Endothelial cell (in vitro differentiated cells): ENCODE measurements at regions not wholly inside any gene's neighbourhood (a gene's known extent, or its start where the extent isn't known, plus 50 kb on each side); places are given as distances from the start of the nearest gene placed in this dataset.

Source experiments
- DNase-seq: peaks from one replicate; pipeline ENCODE4 v3.0.0; 2021; ENCODE audit warnings: low spot score
- H3K27ac Mint-ChIP-seq: one replicate; pipeline ENCODE4 v1.8.0; 2021; ENCODE audit warnings: mixed read lengths, inconsistent platforms; ENCODE audit not compliant: unreplicated experiment
- H3K27me3 Mint-ChIP-seq: one replicate; pipeline ENCODE4 v1.8.0; 2021; ENCODE audit warnings: mild to moderate bottlenecking, moderate library complexity, mixed read lengths, inconsistent platforms; ENCODE audit not compliant: unreplicated experiment
- H3K36me3 Mint-ChIP-seq: one replicate; pipeline ENCODE4 v1.8.0; 2021; ENCODE audit warnings: mild to moderate bottlenecking, low read depth, mixed read lengths, inconsistent platforms; ENCODE audit not compliant: unreplicated experiment
- H3K4me1 Mint-ChIP-seq: one replicate; pipeline ENCODE4 v1.8.0; 2021; ENCODE audit warnings: mild to moderate bottlenecking, mixed read lengths, inconsistent platforms; ENCODE audit not compliant: unreplicated experiment
- H3K4me3 Mint-ChIP-seq: one replicate; pipeline ENCODE4 v1.8.0; 2021; ENCODE audit warnings: mild to moderate bottlenecking, mixed read lengths, inconsistent platforms; ENCODE audit not compliant: unreplicated experiment
- H3K9me3 Mint-ChIP-seq: one replicate; pipeline ENCODE4 v1.8.0; 2021; ENCODE audit warnings: mixed read lengths, inconsistent platforms; ENCODE audit not compliant: unreplicated experiment
- TF ChIP-seq, protein P1 (sequence below): fragments of 200-600 bp; sonication (generic); IDR thresholded peaks from one replicate; pipeline ENCODE4 v1.5.0; 2021; ENCODE audit warnings: antibody characterized with exemption; ENCODE audit not compliant: unreplicated experiment

- no peaks in the 10 kb centered on the region for H3K36me3 Mint-ChIP-seq
- H3K4me3 Mint-ChIP-seq: no peak overlapping the region
- DNase-seq: no peak
- H3K4me1 Mint-ChIP-seq: no peaks in the 10 kb centered on the region
- no peaks in the 10 kb centered on the region for H3K9me3 Mint-ChIP-seq
- TF ChIP-seq, protein P1, sequence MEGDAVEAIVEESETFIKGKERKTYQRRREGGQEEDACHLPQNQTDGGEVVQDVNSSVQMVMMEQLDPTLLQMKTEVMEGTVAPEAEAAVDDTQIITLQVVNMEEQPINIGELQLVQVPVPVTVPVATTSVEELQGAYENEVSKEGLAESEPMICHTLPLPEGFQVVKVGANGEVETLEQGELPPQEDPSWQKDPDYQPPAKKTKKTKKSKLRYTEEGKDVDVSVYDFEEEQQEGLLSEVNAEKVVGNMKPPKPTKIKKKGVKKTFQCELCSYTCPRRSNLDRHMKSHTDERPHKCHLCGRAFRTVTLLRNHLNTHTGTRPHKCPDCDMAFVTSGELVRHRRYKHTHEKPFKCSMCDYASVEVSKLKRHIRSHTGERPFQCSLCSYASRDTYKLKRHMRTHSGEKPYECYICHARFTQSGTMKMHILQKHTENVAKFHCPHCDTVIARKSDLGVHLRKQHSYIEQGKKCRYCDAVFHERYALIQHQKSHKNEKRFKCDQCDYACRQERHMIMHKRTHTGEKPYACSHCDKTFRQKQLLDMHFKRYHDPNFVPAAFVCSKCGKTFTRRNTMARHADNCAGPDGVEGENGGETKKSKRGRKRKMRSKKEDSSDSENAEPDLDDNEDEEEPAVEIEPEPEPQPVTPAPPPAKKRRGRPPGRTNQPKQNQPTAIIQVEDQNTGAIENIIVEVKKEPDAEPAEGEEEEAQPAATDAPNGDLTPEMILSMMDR: no peak
- no peaks in the 10 kb centered on the region for H3K27me3 Mint-ChIP-seq
- H3K27ac Mint-ChIP-seq: no peak overlapping the region
Observed at GRCh38 chr1:69497441-69498221, 70.1 kb upstream of the LRRC7 start.

DNA sequence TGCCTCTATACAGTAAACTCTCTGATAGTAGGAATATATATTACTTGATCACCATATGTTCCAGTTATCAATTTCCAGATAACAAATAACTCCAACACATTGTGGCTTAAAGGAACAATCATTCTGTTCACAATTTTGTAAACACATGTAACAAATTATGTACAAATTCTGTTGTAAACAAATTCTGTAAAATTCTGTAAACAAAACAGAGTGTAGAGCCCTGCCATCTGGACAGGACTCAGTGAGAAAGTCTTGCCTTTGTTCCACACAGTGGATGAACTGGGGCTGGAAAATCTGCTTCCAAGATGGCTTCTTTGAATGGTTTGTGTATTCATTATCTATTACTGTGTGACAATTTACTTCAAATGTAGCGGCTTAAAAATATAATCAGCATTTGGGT, 69.0 kb upstream of the LRRC7 start:
- Mint-ChIP-seq H3K4me1 (no peaks in the 10 kb centered on the region), H3K4me3 (no peak overlapping the region), H3K36me3 (no peaks in the 10 kb centered on the region), H3K9me3 (no peaks in the 10 kb centered on the region), H3K27ac (no peak overlapping the region), H3K27me3 (no peaks in the 10 kb centered on the region)
- no peak for DNase-seq
- TF ChIP-seq, protein P1: no peak

- H3K4me1 Mint-ChIP-seq: no peaks in the 10 kb centered on the region
- TF ChIP-seq, protein P1: no peak
- H3K27me3 Mint-ChIP-seq: no peaks in the 10 kb centered on the region
- no peak overlapping the region for H3K4me3 Mint-ChIP-seq
- no peak for DNase-seq
- H3K36me3 Mint-ChIP-seq: no peaks in the 10 kb centered on the region
- no peak overlapping the region for H3K27ac Mint-ChIP-seq
- no peaks in the 10 kb centered on the region for H3K9me3 Mint-ChIP-seq
Observed at GRCh38 chr1:69499203-69499803, 68.4 kb upstream of the LRRC7 start.

GRCh38 chr1:69502991-69503390, 64.7 kb upstream of the LRRC7 start:
- no peaks in the 10 kb centered on the region for H3K27me3 Mint-ChIP-seq
- H3K4me3 Mint-ChIP-seq: no peak overlapping the region
- no peak for DNase-seq
- no peaks in the 10 kb centered on the region for H3K36me3 Mint-ChIP-seq
- TF ChIP-seq, protein P1: no peak
- H3K9me3 Mint-ChIP-seq: no peaks in the 10 kb centered on the region
- no peak overlapping the region for H3K27ac Mint-ChIP-seq
- H3K4me1 Mint-ChIP-seq: no peaks in the 10 kb centered on the region

DNA sequence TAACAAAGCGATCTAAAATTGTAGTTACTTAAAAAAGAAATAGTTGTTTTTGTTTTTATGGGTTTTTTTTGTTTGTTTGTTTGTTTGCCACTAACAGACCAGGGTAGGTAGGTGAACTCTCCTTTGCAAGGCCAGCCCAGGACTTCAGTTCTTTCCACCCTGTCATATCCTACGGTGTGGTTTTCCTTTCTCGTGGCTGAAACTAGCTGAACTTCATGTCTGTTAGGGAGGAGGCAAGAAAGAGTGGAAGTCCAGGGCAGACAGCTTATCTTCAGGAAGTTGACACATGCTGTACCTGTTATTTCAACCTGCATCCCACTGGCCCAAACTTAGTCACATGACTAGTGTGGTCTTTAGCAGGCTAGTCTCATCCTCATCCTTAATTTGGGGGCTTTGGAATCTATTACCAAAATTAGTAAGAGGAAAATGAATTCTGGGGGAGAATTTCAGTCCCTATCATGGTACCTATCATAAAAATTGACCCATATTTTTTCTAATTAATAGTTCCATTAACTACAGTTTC, 62.9 kb upstream of the LRRC7 start:
- Mint-ChIP-seq H3K9me3 (no peaks in the 10 kb centered on the region), H3K27me3 (no peaks in the 10 kb centered on the region), H3K27ac (no peak overlapping the region), H3K4me3 (no peak overlapping the region), H3K4me1 (no peaks in the 10 kb centered on the region), H3K36me3 (no peaks in the 10 kb centered on the region)
- DNase-seq: no peak
- TF ChIP-seq, protein P1: no peak
